Activated CD4-positive, alpha-beta T cell treated with anti-CD3 and anti-CD28 coated beads, Interleukin-2, amount 10 ng/mL, durations not matched to agents 7 days and 5 days (primary cell): ENCODE measurements at regions not wholly inside any gene's neighbourhood (a gene's known extent, or its start where the extent isn't known, plus 50 kb on each side); places are given as distances from the start of the nearest gene placed in this dataset.

ENCODE experiments used
- CTCF ChIA-PET: fragments of 350-600 bp; sonication (Branson Sonifier 250); formaldehyde crosslinking; loops from one replicate; lab custom pipeline; 2021; ENCODE audit warnings: antibody characterized with exemption; lab: Charles Lee
- POLR2A ChIA-PET: fragments of 350-600 bp; sonication (Branson Sonifier 250); formaldehyde crosslinking; loops from one replicate; lab custom pipeline; 2021; ENCODE audit warnings: antibody characterized with exemption; lab: Charles Lee
- DNase-seq: peaks from one replicate; pipeline ENCODE4 v3.0.0-alpha.2; 2020
- H3K27ac Mint-ChIP-seq: one replicate; pipeline ENCODE4 v1.8.0; 2021; ENCODE audit warnings: mild to moderate bottlenecking, moderate library complexity, mixed read lengths
- H3K27me3 Mint-ChIP-seq: one replicate; pipeline ENCODE4 v1.8.0; 2021; ENCODE audit warnings: mixed read lengths
- H3K36me3 Mint-ChIP-seq: one replicate; pipeline ENCODE4 v1.8.0; 2021; ENCODE audit warnings: low read depth, mixed read lengths
- H3K4me1 Mint-ChIP-seq: one replicate; pipeline ENCODE4 v1.8.0; 2021; ENCODE audit warnings: mixed read lengths
- H3K4me3 Mint-ChIP-seq: one replicate; pipeline ENCODE4 v1.8.0; 2021; ENCODE audit warnings: mild to moderate bottlenecking, moderate library complexity, mixed read lengths
- H3K9me3 Mint-ChIP-seq: one replicate; pipeline ENCODE4 v1.8.0; 2021; ENCODE audit warnings: mixed read lengths

- Mint-ChIP-seq H3K9me3 (no peaks in the 10 kb centered on the region), H3K36me3 (no peaks in the 10 kb centered on the region), H3K27me3 (no peaks in the 10 kb centered on the region), H3K4me3 (no peak overlapping the region), H3K4me1 (no peaks in the 10 kb centered on the region), H3K27ac (no peak overlapping the region)
- no peak for DNase-seq
- ChIA-PET CTCF (no interaction called here), POLR2A (no interaction called here)
Measured at GRCh38 chr14:79986251-79986650, 225.1 kb downstream of the DIO2 start.

GRCh38 chr14:79972230-79972629 lies 239.1 kb downstream of the DIO2 start:
- CTCF ChIA-PET: no interaction called here
- Mint-ChIP-seq H3K4me1 (no peaks in the 10 kb centered on the region), H3K4me3 (no peak overlapping the region), H3K27ac (no peak overlapping the region), H3K36me3 (no peaks in the 10 kb centered on the region), H3K27me3 (no peaks in the 10 kb centered on the region), H3K9me3 (peaks cover 2% of the 10 kb centered on the region)
- DNase-seq: no peak
- POLR2A ChIA-PET: interaction anchor here (0.6 kb wide), 1 partner anchor 13 kb away, joined by 13 read pairs; no protein-coding TSS in a partner anchor

GRCh38 chr14:79971330-79971729 lies 240.0 kb downstream of the DIO2 start:
- no peaks in the 10 kb centered on the region for H3K4me1 Mint-ChIP-seq
- no peak for DNase-seq
- H3K9me3 Mint-ChIP-seq: peaks cover 2% of the 10 kb centered on the region
- CTCF ChIA-PET: no interaction called here
- H3K36me3 Mint-ChIP-seq: no peaks in the 10 kb centered on the region
- POLR2A ChIA-PET: no interaction called here
- no peak overlapping the region for H3K27ac Mint-ChIP-seq
- no peak overlapping the region for H3K4me3 Mint-ChIP-seq
- H3K27me3 Mint-ChIP-seq: no peaks in the 10 kb centered on the region

- H3K36me3 Mint-ChIP-seq: no peaks in the 10 kb centered on the region
- H3K9me3 Mint-ChIP-seq: peaks cover 2% of the 10 kb centered on the region
- no peaks in the 10 kb centered on the region for H3K27me3 Mint-ChIP-seq
- DNase-seq: no peak
- no peak overlapping the region for H3K4me3 Mint-ChIP-seq
- ChIA-PET CTCF (no interaction called here), POLR2A (no interaction called here)
- no peaks in the 10 kb centered on the region for H3K4me1 Mint-ChIP-seq
- H3K27ac Mint-ChIP-seq: no peak overlapping the region
Measured at GRCh38 chr14:79967453-79967852, 243.9 kb downstream of the DIO2 start.

- POLR2A ChIA-PET: no interaction called here
- H3K27ac Mint-ChIP-seq: no peak overlapping the region
- DNase-seq: no peak
- CTCF ChIA-PET: no interaction called here
- H3K9me3 Mint-ChIP-seq: peaks cover 2% of the 10 kb centered on the region
- no peak overlapping the region for H3K4me3 Mint-ChIP-seq
- H3K36me3 Mint-ChIP-seq: no peaks in the 10 kb centered on the region
- no peaks in the 10 kb centered on the region for H3K4me1 Mint-ChIP-seq
- no peaks in the 10 kb centered on the region for H3K27me3 Mint-ChIP-seq
Measured at GRCh38 chr14:79967001-79967400, 244.3 kb downstream of the DIO2 start.

GRCh38 chr14:79965896-79966295 lies 245.4 kb downstream of the DIO2 start:
- Mint-ChIP-seq H3K36me3 (no peaks in the 10 kb centered on the region), H3K27ac (no peak overlapping the region), H3K9me3 (peaks cover 3% of the 10 kb centered on the region), H3K4me3 (no peak overlapping the region), H3K27me3 (no peaks in the 10 kb centered on the region), H3K4me1 (no peaks in the 10 kb centered on the region)
- CTCF ChIA-PET: no interaction called here
- no peak for DNase-seq
- POLR2A ChIA-PET: no interaction called here

- no peaks in the 10 kb centered on the region for H3K36me3 Mint-ChIP-seq
- no peak overlapping the region for H3K27ac Mint-ChIP-seq
- no peaks in the 10 kb centered on the region for H3K27me3 Mint-ChIP-seq
- no peak for DNase-seq
- no peaks in the 10 kb centered on the region for H3K4me1 Mint-ChIP-seq
- peaks cover 8% of the 10 kb centered on the region for H3K9me3 Mint-ChIP-seq
- CTCF ChIA-PET: no interaction called here
- H3K4me3 Mint-ChIP-seq: no peak overlapping the region
- POLR2A ChIA-PET: no interaction called here
Measured at GRCh38 chr14:79961197-79961596, 250.1 kb downstream of the DIO2 start.

- CTCF ChIA-PET: no interaction called here
- POLR2A ChIA-PET: no interaction called here
- no peak overlapping the region for H3K4me3 Mint-ChIP-seq
- no peak overlapping the region for H3K27ac Mint-ChIP-seq
- H3K4me1 Mint-ChIP-seq: no peaks in the 10 kb centered on the region
- no peak for DNase-seq
- H3K9me3 Mint-ChIP-seq: peaks cover 9% of the 10 kb centered on the region
- H3K27me3 Mint-ChIP-seq: no peaks in the 10 kb centered on the region
- no peaks in the 10 kb centered on the region for H3K36me3 Mint-ChIP-seq
Measured at GRCh38 chr14:79960288-79960687, 251.0 kb downstream of the DIO2 start.

- Mint-ChIP-seq H3K27ac (no peak overlapping the region), H3K4me3 (no peak overlapping the region), H3K4me1 (no peaks in the 10 kb centered on the region), H3K27me3 (no peaks in the 10 kb centered on the region), H3K9me3 (peaks cover 11% of the 10 kb centered on the region), H3K36me3 (no peaks in the 10 kb centered on the region)
- POLR2A ChIA-PET: no interaction called here
- DNase-seq: no peak
- CTCF ChIA-PET: no interaction called here
Measured at GRCh38 chr14:79951572-79951971, 259.7 kb downstream of the DIO2 start.

- H3K9me3 Mint-ChIP-seq: peaks cover 6% of the 10 kb centered on the region
- H3K27ac Mint-ChIP-seq: no peak overlapping the region
- no peak for DNase-seq
- no peaks in the 10 kb centered on the region for H3K4me1 Mint-ChIP-seq
- no peaks in the 10 kb centered on the region for H3K27me3 Mint-ChIP-seq
- no peak overlapping the region for H3K4me3 Mint-ChIP-seq
- H3K36me3 Mint-ChIP-seq: no peaks in the 10 kb centered on the region
- CTCF ChIA-PET: no interaction called here
- POLR2A ChIA-PET: no interaction called here
Measured at GRCh38 chr14:79949906-79950305, 261.4 kb downstream of the DIO2 start.

- no peaks in the 10 kb centered on the region for H3K4me1 Mint-ChIP-seq
- no peaks in the 10 kb centered on the region for H3K36me3 Mint-ChIP-seq
- H3K27ac Mint-ChIP-seq: no peak overlapping the region
- ChIA-PET POLR2A (no interaction called here), CTCF (no interaction called here)
- DNase-seq: no peak
- H3K4me3 Mint-ChIP-seq: no peak overlapping the region
- peaks cover 2% of the 10 kb centered on the region for H3K9me3 Mint-ChIP-seq
- no peaks in the 10 kb centered on the region for H3K27me3 Mint-ChIP-seq
Measured at GRCh38 chr14:79947440-79948054, 263.8 kb downstream of the DIO2 start.

GRCh38 chr14:79939235-79939634 lies 272.1 kb downstream of the DIO2 start:
- no peak for DNase-seq
- Mint-ChIP-seq H3K4me1 (no peaks in the 10 kb centered on the region), H3K36me3 (no peaks in the 10 kb centered on the region), H3K27me3 (no peaks in the 10 kb centered on the region), H3K9me3 (no peaks in the 10 kb centered on the region), H3K4me3 (no peak overlapping the region), H3K27ac (no peak overlapping the region)
- POLR2A ChIA-PET: no interaction called here
- CTCF ChIA-PET: no interaction called here

- ChIA-PET CTCF (no interaction called here), POLR2A (no interaction called here)
- no peaks in the 10 kb centered on the region for H3K36me3 Mint-ChIP-seq
- no peaks in the 10 kb centered on the region for H3K27me3 Mint-ChIP-seq
- H3K4me3 Mint-ChIP-seq: no peak overlapping the region
- H3K27ac Mint-ChIP-seq: no peak overlapping the region
- H3K4me1 Mint-ChIP-seq: no peaks in the 10 kb centered on the region
- no peak for DNase-seq
- no peaks in the 10 kb centered on the region for H3K9me3 Mint-ChIP-seq
Measured at GRCh38 chr14:79938185-79938584, 273.1 kb downstream of the DIO2 start.

- Mint-ChIP-seq H3K9me3 (no peaks in the 10 kb centered on the region), H3K27ac (no peak overlapping the region), H3K36me3 (no peaks in the 10 kb centered on the region), H3K4me1 (no peaks in the 10 kb centered on the region), H3K27me3 (no peaks in the 10 kb centered on the region), H3K4me3 (no peak overlapping the region)
- no peak for DNase-seq
- POLR2A ChIA-PET: no interaction called here
- CTCF ChIA-PET: no interaction called here
Measured at GRCh38 chr14:79937433-79937832, 273.9 kb downstream of the DIO2 start.
